Esophagus (tissue), 2 donors: ENCODE measurements at regions not wholly inside any gene's neighbourhood (a gene's known extent, or its start where the extent isn't known, plus 50 kb on each side); places are given as distances from the start of the nearest gene placed in this dataset.
"Not testable (repeated sequence)": the region's sequence is repeated elsewhere in the genome, so short reads cannot be mapped to it uniquely, and the experiment has no call there.

Source experiments
- H3K27ac ChIP-seq, 2 donors: one replicate each; pipeline ENCODE4 v1.5.1; 2013; ENCODE audit warnings: low read depth in 2 of 2, mild to moderate bottlenecking in 2 of 2, inconsistent platforms in 1 of 2, low read length in 1 of 2, moderate library complexity in 1 of 2
- H3K27me3 ChIP-seq, 2 donors: one replicate each; pipeline ENCODE4 v1.6.1; 2013; ENCODE audit warnings: low read length in 2 of 2, control low read depth in 1 of 2, mild to moderate bottlenecking in 1 of 2; ENCODE audit not compliant: insufficient read depth in 2 of 2, control insufficient read depth in 1 of 2
- H3K36me3 ChIP-seq, 2 donors: one replicate each; pipeline ENCODE4 v1.6.1; 2013; ENCODE audit warnings: low read length in 1 of 2; ENCODE audit not compliant: control insufficient read depth in 2 of 2, insufficient read depth in 2 of 2
- H3K4me1 ChIP-seq, 2 donors: one replicate each; pipeline ENCODE4 v1.6.1; 2013; ENCODE audit warnings: low read length in 1 of 2; ENCODE audit not compliant: control insufficient read depth in 2 of 2, insufficient read depth in 2 of 2
- H3K4me3 ChIP-seq, 2 donors: one replicate each; pipeline ENCODE4 v1.5.1; 2013; ENCODE audit warnings: low read length in 2 of 2, mild to moderate bottlenecking in 2 of 2, low read depth in 1 of 2, moderate library complexity in 1 of 2
- H3K9me3 ChIP-seq, 2 donors: one replicate each; pipeline ENCODE4 v1.6.1; 2013; ENCODE audit warnings: mild to moderate bottlenecking in 2 of 2, low read depth in 1 of 2, low read length in 1 of 2, moderate library complexity in 1 of 2; ENCODE audit not compliant: control insufficient read depth in 2 of 2, insufficient read depth in 1 of 2
- WGBS, 2 donors: extraction: QIAGEN DNeasy Blood & Tissue Kit; methylation state at CpG; one replicate each; pipeline ENCODE4 v1.1.7; 2013; 5-methylcytosine and 5-hydroxymethylcytosine counted together
- donor health status: healthy with polysubstance abuse.
- donor health status: Bipolar disorder and iron deficiency.

- H3K36me3 ChIP-seq, H3K9me3 ChIP-seq, H3K27ac ChIP-seq, H3K27me3 ChIP-seq, H3K4me1 ChIP-seq, H3K4me3 ChIP-seq: not testable (repeated sequence)
- 86 to 93% methylated on average over 6 to 10 of the region's 10 CpGs for WGBS, 2 donors
These were observed 303.2 kb downstream of the CCDC74A start for GRCh38 chr2:131830946-131831310.

GRCh38 chr2:131831450-131832208 lies 303.9 kb downstream of the CCDC74A start:
- WGBS, 2 donors, result 59 to 66% methylated on average over 19 to 25 of the region's 25 CpGs
- not testable (repeated sequence) for H3K4me1 ChIP-seq, H3K27ac ChIP-seq, H3K36me3 ChIP-seq, H3K9me3 ChIP-seq, H3K4me3 ChIP-seq, H3K27me3 ChIP-seq

GRCh38 chr2:131832209-131832780 lies 304.6 kb downstream of the CCDC74A start:
- WGBS, 2 donors, result 90 to 93% methylated on average over 10 of the region's 10 CpGs
- H3K27me3 ChIP-seq, H3K9me3 ChIP-seq, H3K4me1 ChIP-seq, H3K27ac ChIP-seq, H3K4me3 ChIP-seq, H3K36me3 ChIP-seq: not testable (repeated sequence)

- H3K27me3 ChIP-seq, H3K4me3 ChIP-seq, H3K27ac ChIP-seq, H3K4me1 ChIP-seq, H3K9me3 ChIP-seq, H3K36me3 ChIP-seq: not testable (repeated sequence)
- WGBS, 2 donors, result 33 to 50% methylated on average over 3 to 4 of the region's 4 CpGs
These were observed 305.2 kb downstream of the CCDC74A start for GRCh38 chr2:131832917-131833316.

- not testable (repeated sequence) for H3K27ac ChIP-seq, H3K27me3 ChIP-seq, H3K9me3 ChIP-seq, H3K4me1 ChIP-seq, H3K36me3 ChIP-seq, H3K4me3 ChIP-seq
- 82 to 84% methylated on average over 21 to 24 of the region's 24 CpGs for WGBS, 2 donors
These were observed 305.9 kb downstream of the CCDC74A start for GRCh38 chr2:131833367-131834202.

- not testable (repeated sequence) for H3K4me1 ChIP-seq, H3K27ac ChIP-seq, H3K4me3 ChIP-seq, H3K9me3 ChIP-seq, H3K36me3 ChIP-seq, H3K27me3 ChIP-seq
- WGBS, 2 donors, result 88 to 89% methylated on average over 31 of the region's 31 CpGs
These were observed 306.7 kb downstream of the CCDC74A start for GRCh38 chr2:131834203-131835020.

- WGBS, 2 donors, result 74 to 75% methylated on average over 8 to 9 of the region's 9 CpGs
- H3K36me3 ChIP-seq, H3K27me3 ChIP-seq, H3K9me3 ChIP-seq, H3K4me3 ChIP-seq, H3K4me1 ChIP-seq, H3K27ac ChIP-seq: not testable (repeated sequence)
These were observed 307.3 kb downstream of the CCDC74A start for GRCh38 chr2:131835022-131835421.

GRCh38 chr2:131835621-131836091 lies 308.0 kb downstream of the CCDC74A start:
- H3K9me3 ChIP-seq, result peaks cover 0 to 2% of the 10 kb centered on the region in 2 donors
- no peaks in the 10 kb centered on the region for H3K4me1 ChIP-seq
- no peaks in the 10 kb centered on the region for H3K36me3 ChIP-seq
- H3K4me3 ChIP-seq, result no peak overlapping the region
- H3K27me3 ChIP-seq, result no peaks in the 10 kb centered on the region
- H3K27ac ChIP-seq, result no peak overlapping the region
- WGBS, 2 donors, result 88 to 89% methylated on average over 24 of the region's 24 CpGs

- not testable (repeated sequence) for H3K27me3 ChIP-seq, H3K36me3 ChIP-seq, H3K27ac ChIP-seq, H3K9me3 ChIP-seq, H3K4me1 ChIP-seq, H3K4me3 ChIP-seq
- 90 to 93% methylated on average over 11 of the region's 11 CpGs for WGBS, 2 donors
These were observed 308.4 kb downstream of the CCDC74A start for GRCh38 chr2:131836116-131836515.
